K562 (cell line): ENCODE measurements at regions not wholly inside any gene's neighbourhood (a gene's known extent, or its start where the extent isn't known, plus 50 kb on each side); places are given as distances from the start of the nearest gene placed in this dataset.

Experiments
- ADNP ChIP-seq: fragments of 200-800 bp; sonication (Bioruptor generic); IDR thresholded peaks from 2 replicates; pipeline ENCODE4 v1.6.1; 2016; ENCODE audit warnings: missing genetic modification characterization, missing compliant biosample characterization
- C11orf30 ChIP-seq: fragments of 450-650 bp; IDR thresholded peaks from 2 replicates; pipeline ENCODE4 v1.6.1; 2016; ENCODE audit warnings: low read depth, mild to moderate bottlenecking
- CAMTA2 ChIP-seq: fragments of 250-450 bp; sonication (Bioruptor Pico); conservative IDR thresholded peaks from 2 replicates; pipeline ENCODE4 v1.5.1; 2022
- HDAC3 ChIP-seq: fragments of 450-650 bp; IDR thresholded peaks from 2 replicates; pipeline ENCODE4 v1.6.1; 2018; ENCODE audit warnings: borderline replicate concordance, mild to moderate bottlenecking, moderate library complexity; ENCODE audit not compliant: partially characterized antibody
- HMG20B ChIP-seq: fragments of 250-450 bp; sonication (Bioruptor Pico); IDR thresholded peaks from 2 replicates; pipeline ENCODE4 v1.5.0; 2021; ENCODE audit warnings: mild to moderate bottlenecking
- IFI16 ChIP-seq: fragments of 250-450 bp; sonication (Bioruptor Pico); IDR thresholded peaks from 2 replicates; pipeline ENCODE4 v2.1.2; 2022; ENCODE audit warnings: mild to moderate bottlenecking, inconsistent platforms
- IRF2 ChIP-seq: sonication (generic); formaldehyde crosslinking; IDR thresholded peaks from 2 replicates; pipeline ENCODE4 v1.8.1; 2022; ENCODE audit warnings: mild to moderate bottlenecking, missing genetic modification reagents
- MLX ChIP-seq, 2 experiments: fragments of 450-650 bp in 1 of 2; sonication (generic) in 1 of 2; formaldehyde crosslinking; conservative IDR thresholded peaks; 2 replicates each; pipeline versions ENCODE4 v1.4.0 to v1.8.1; 2020 to 2022; ENCODE audit warnings: mild to moderate bottlenecking in 1 of 2, missing genetic modification reagents in 1 of 2
- REST ChIP-seq, 2 experiments: fragments of 450-650 bp; formaldehyde crosslinking in 1 of 2; IDR thresholded peaks; 2 replicates each; pipeline versions ENCODE4 v1.4.0 to v1.6.1; 2014 to 2020; ENCODE audit warnings: mild to moderate bottlenecking in 2 of 2, borderline replicate concordance in 1 of 2, low read depth in 1 of 2
- TAF9B ChIP-seq: fragments of 450-650 bp; IDR thresholded peaks from 2 replicates; pipeline ENCODE4 v1.6.1; 2018; ENCODE audit warnings: mild to moderate bottlenecking; ENCODE audit not compliant: partially characterized antibody
- TRIM24 ChIP-seq, 2 experiments: fragments of 450-650 bp; IDR thresholded peaks; 2 replicates each; pipeline ENCODE4 v1.6.1; 2016
- ZNF316 ChIP-seq: fragments of 450-650 bp; IDR thresholded peaks from 2 replicates; pipeline ENCODE4 v1.6.1; 2016
- ZNF507 ChIP-seq: conservative IDR thresholded peaks from 2 replicates; pipeline ENCODE4 v1.6.1; 2017; ENCODE audit warnings: missing genetic modification characterization, missing compliant biosample characterization
- TF ChIP-seq, protein P1 (sequence below): fragments of 250-450 bp; sonication (Bioruptor Pico); IDR thresholded peaks from 2 replicates; pipeline ENCODE4 v1.6.1; 2021; ENCODE audit warnings: mild to moderate bottlenecking

GRCh38 chr4:160373911-160374310, 1271.0 kb downstream of the RAPGEF2 start (continued):
- TF ChIP-seq ADNP (tag), result no peak
- TF ChIP-seq IFI16 (CRISPR knock-in tag), result no peak
- TF ChIP-seq C11orf30, result no peak
- TF ChIP-seq IRF2 (CRISPR knock-in tag), result no peak
- TF ChIP-seq HDAC3, result no peak
- TF ChIP-seq TAF9B, result no peak
- TF ChIP-seq TRIM24 (IDR thresholded peaks at IDR 0.05), result no peak
- no peak for TF ChIP-seq REST (IDR thresholded peaks at IDR 0.05; ENCODE audit: borderline replicate concordance)
- TF ChIP-seq REST (CRISPR knock-in tag; IDR thresholded peaks at IDR 0.05; ENCODE audit: low read depth), result no peak
- TF ChIP-seq, protein P1, sequence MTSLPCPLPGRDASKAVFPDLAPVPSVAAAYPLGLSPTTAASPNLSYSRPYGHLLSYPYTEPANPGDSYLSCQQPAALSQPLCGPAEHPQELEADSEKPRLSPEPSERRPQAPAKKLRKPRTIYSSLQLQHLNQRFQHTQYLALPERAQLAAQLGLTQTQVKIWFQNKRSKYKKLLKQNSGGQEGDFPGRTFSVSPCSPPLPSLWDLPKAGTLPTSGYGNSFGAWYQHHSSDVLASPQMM (CRISPR knock-in tag), result no peak
- no peak for TF ChIP-seq MLX (CRISPR knock-in tag; conservative IDR thresholded peaks at IDR 0.05)
- TF ChIP-seq ZNF316, result no peak
- TF ChIP-seq CAMTA2 (CRISPR knock-in tag), result no peak
- TF ChIP-seq HMG20B, result no peak
- no peak for TF ChIP-seq ZNF507 (tag)
